Gastrocnemius medialis (tissue), 4 donors: ENCODE measurements at regions not wholly inside any gene's neighbourhood (a gene's known extent, or its start where the extent isn't known, plus 50 kb on each side); places are given as distances from the start of the nearest gene placed in this dataset.

Experiments used
- POLR2A ChIP-seq, 2 donors: fragments of 450-650 bp; IDR thresholded peaks; one replicate each; pipeline ENCODE4 v1.6.1; 2017; ENCODE audit warnings: antibody characterized with exemption in 2 of 2, mild to moderate bottlenecking in 2 of 2, moderate library complexity in 2 of 2
- TF ChIP-seq, protein P1 (sequence below), 5 experiments: fragments of 450-650 bp in 3 of 5; fragments of 200-600 bp in 2 of 5; sonication (generic) in 2 of 5; IDR thresholded peaks in 4 of 5; conservative IDR thresholded peaks in 1 of 5; 1 replicate in 4 of 5; 2 replicates in 1 of 5; pipeline ENCODE4 v1.5.1; 2016 to 2019; ENCODE audit warnings: antibody characterized with exemption in 5 of 5, mild to moderate bottlenecking in 3 of 5, moderate library complexity in 3 of 5

GRCh38 chr22:49160261-49161001, 667.2 kb downstream of the BRD1 start:
- TF ChIP-seq, protein P1, sequence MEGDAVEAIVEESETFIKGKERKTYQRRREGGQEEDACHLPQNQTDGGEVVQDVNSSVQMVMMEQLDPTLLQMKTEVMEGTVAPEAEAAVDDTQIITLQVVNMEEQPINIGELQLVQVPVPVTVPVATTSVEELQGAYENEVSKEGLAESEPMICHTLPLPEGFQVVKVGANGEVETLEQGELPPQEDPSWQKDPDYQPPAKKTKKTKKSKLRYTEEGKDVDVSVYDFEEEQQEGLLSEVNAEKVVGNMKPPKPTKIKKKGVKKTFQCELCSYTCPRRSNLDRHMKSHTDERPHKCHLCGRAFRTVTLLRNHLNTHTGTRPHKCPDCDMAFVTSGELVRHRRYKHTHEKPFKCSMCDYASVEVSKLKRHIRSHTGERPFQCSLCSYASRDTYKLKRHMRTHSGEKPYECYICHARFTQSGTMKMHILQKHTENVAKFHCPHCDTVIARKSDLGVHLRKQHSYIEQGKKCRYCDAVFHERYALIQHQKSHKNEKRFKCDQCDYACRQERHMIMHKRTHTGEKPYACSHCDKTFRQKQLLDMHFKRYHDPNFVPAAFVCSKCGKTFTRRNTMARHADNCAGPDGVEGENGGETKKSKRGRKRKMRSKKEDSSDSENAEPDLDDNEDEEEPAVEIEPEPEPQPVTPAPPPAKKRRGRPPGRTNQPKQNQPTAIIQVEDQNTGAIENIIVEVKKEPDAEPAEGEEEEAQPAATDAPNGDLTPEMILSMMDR (IDR thresholded peaks at IDR 0.05 in 4 of 5, conservative IDR thresholded peaks at IDR 0.05 in 1 of 5) = no peak
- no peak for TF ChIP-seq POLR2A (IDR thresholded peaks at IDR 0.05)
